Subcutaneous abdominal adipose tissue (tissue), 5 donors: ENCODE measurements at regions not wholly inside any gene's neighbourhood (a gene's known extent, or its start where the extent isn't known, plus 50 kb on each side); places are given as distances from the start of the nearest gene placed in this dataset.

Experiments used
- H3K27ac ChIP-seq: one replicate; pipeline ENCODE4 v1.7.0; 2013; ENCODE audit warnings: low read depth, mild to moderate bottlenecking, inconsistent platforms, low read length, moderate library complexity
- H3K27me3 ChIP-seq, 5 donors: one replicate each; pipeline ENCODE4 v1.7.0; 2013; ENCODE audit warnings: low read length in 5 of 5, inconsistent platforms in 1 of 5; ENCODE audit not compliant: control insufficient read depth in 5 of 5, insufficient read depth in 4 of 5
- H3K36me3 ChIP-seq, 5 donors: one replicate each; pipeline ENCODE4 v1.7.0; 2013; ENCODE audit warnings: low read length in 5 of 5; ENCODE audit not compliant: control insufficient read depth in 5 of 5, insufficient read depth in 5 of 5
- H3K4me1 ChIP-seq, 5 donors: one replicate each; pipeline ENCODE4 v1.7.0; 2013; ENCODE audit warnings: low read length in 5 of 5, mild to moderate bottlenecking in 3 of 5, moderate library complexity in 1 of 5; ENCODE audit not compliant: control insufficient read depth in 5 of 5, insufficient read depth in 5 of 5
- H3K4me3 ChIP-seq, 5 donors: one replicate each; pipeline ENCODE4 v1.7.0; 2013; ENCODE audit warnings: low read length in 5 of 5, low read depth in 1 of 5
- H3K9ac ChIP-seq, 5 donors: one replicate each; pipeline ENCODE4 v1.7.0; 2013; ENCODE audit warnings: low read length in 5 of 5, mild to moderate bottlenecking in 4 of 5, moderate library complexity in 3 of 5
- H3K9me3 ChIP-seq, 5 donors: one replicate each; pipeline ENCODE4 v1.7.0; 2013; ENCODE audit warnings: low read length in 5 of 5; ENCODE audit not compliant: control insufficient read depth in 5 of 5
- donor health status: healthy.
- donor health status: healthy.
- donor health status: healthy.
- donor health status: healthy.
- donor health status: healthy.

DNA sequence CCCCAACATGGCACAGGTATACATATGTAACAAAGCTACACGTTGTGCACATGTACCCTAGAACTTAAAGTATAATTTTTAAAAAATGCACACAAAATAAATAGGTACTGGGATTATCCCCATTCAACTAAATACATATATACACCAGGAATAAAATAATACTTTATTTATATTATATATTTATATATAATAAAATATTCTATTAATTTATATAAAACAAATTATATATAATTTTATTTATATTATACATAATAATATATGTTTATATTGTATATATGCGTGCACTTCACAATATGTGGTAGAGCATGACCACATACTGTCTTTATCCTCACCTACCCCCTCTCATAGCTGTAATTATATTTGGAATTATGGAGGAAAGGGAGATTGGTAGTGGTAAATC is 119.1 kb upstream of the TMEM260 start:
- Histone ChIP-seq H3K4me3 (no peak overlapping the region), H3K4me1 (no peaks in the 10 kb centered on the region), H3K36me3 (no peaks in the 10 kb centered on the region), H3K27ac (no peak overlapping the region), H3K27me3 (peaks cover 0 to 3% (median 3%) of the 10 kb centered on the region in 5 donors), H3K9ac (no peak overlapping the region), H3K9me3 (peaks cover 0 to 2% (median 0%) of the 10 kb centered on the region in 5 donors)

DNA sequence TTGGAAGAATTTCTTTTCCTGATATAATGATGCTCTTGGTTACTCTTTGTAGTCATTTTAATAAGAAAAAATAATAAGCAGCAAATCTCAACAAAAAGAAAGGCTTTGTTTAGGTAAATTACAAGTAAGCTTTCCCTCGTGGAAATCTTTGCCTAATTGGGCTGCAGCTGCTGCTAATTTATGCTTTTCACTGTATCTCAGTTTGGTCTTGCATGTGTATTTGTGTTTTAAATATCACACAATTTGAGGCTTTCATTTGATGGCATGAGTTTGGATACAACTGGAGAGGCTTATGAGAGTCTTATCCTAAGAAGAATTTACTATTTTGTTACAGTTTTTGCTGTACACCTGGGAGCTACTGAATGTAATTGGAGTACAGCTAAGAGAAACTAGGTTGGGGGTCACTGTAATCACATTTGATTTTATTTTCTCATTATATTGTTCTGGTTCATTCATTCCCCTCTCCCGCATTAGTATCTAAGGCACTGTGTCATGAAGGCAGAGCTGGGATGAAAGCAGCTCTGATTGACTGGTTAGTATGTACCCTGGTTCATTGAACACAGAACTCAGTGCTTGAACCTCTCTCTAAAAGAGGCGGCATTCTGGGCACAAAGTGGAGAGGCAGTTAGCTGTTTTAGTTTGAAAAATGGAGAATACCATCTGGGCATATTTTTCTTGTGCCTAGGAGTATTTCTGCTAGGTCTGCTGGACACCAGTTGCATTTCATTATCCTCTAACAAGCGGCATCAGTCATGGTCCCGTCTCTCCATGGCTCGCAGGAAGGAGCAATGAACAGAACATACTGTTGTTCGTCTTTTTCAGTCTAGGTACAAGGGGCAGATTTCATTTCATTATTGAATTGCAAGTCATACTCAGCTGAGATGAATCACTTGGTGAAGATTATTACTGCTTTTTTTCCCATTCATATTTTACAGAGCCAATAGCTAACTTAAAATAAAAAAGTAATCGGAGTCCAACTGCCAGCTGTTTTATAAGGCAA is 118.0 kb upstream of the TMEM260 start:
- no peak overlapping the region for H3K9ac ChIP-seq
- H3K4me1 ChIP-seq: no peaks in the 10 kb centered on the region
- H3K9me3 ChIP-seq: peaks cover 0 to 2% (median 0%) of the 10 kb centered on the region in 5 donors
- H3K27ac ChIP-seq: no peak overlapping the region
- H3K27me3 ChIP-seq: peaks cover 0 to 3% (median 3%) of the 10 kb centered on the region in 5 donors
- H3K36me3 ChIP-seq: no peaks in the 10 kb centered on the region
- no peak overlapping the region for H3K4me3 ChIP-seq

DNA sequence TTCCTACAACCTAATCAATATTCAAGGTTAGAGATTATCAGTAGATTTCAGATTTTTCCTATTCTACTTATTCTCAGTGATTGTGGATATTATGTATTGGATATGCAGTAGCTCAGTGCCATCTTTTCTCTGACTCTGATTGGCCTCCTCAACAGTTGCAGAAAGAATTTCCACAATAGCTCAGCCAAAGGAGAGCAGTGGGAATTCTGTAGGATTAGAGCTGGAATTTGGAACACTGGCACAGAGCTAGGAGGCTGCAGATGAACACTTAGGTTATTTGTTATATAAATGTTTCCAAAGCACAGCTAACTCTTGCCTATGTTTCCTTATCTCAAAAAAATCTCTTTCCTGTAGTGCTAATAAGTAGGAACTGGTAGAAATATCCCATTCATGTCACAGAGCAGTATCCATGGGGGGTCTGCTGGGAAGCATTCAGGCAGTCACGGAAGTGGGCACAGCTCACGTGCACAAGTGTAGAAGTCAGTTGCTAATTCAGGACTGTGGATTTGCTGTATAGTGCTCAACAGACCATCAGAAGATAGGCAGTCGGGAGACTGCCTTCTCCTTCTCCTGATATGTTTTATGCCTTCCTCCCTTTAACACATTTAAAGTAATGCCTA is 116.2 kb upstream of the TMEM260 start:
- Histone ChIP-seq H3K9ac (no peak overlapping the region), H3K27me3 (peaks cover 0 to 5% (median 3%) of the 10 kb centered on the region in 5 donors), H3K36me3 (no peaks in the 10 kb centered on the region), H3K4me1 (no peaks in the 10 kb centered on the region), H3K9me3 (peaks cover 0 to 2% (median 0%) of the 10 kb centered on the region in 5 donors), H3K27ac (no peak overlapping the region), H3K4me3 (no peak overlapping the region)

DNA sequence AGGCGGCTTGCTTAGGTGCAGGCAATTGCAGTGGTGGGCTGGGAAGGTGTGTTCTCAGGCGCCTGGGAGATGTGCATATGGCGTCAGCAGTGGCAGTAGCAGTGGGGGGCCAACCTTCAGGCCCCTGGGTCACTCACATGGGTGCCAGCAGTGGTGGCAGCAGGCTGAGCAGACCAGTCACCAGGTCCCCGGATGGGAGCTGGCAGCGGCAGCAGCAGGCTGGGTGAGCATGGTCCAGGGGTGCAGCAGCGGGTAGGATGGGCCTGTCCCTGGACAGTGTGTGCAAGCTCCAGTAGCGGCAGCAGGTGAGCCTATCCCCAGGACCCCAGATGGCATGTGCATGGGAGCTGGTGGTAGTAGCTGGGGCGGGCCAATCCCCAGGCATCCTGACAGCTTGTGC is 108.5 kb upstream of the TMEM260 start:
- Histone ChIP-seq H3K36me3 (no peaks in the 10 kb centered on the region), H3K9ac (no peak overlapping the region)

DNA sequence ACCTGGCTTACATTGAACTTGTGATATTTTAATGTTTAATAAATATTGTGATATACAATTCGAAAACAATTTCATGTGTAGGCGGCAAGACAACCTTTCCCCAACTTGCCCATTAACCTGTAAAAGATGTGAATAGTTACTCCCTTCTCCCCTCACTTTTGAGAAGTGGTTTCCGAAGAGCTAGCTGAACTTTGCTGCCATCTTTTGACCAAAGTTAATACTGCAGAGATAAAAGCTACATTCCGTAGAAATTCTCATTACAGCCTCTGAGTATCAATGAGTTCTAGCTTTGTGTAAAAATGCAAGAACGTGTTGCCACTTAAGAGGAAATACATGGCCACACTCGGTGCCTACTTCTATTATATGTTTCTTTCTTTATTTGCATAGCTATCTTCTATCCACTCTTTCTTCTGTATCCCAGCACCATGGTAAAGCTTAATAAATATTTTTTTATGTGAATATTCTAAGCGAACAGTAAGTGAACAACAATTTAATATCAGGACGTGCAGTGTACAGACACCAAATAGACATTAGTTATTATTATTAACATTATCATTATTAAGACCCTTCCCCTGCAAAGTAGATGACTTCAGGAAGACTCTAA is 105.1 kb upstream of the TMEM260 start:
- Histone ChIP-seq H3K4me1 (no peaks in the 10 kb centered on the region), H3K9ac (no peak overlapping the region), H3K27ac (no peak overlapping the region), H3K36me3 (no peaks in the 10 kb centered on the region), H3K27me3 (peaks cover 0 to 4% (median 0%) of the 10 kb centered on the region in 5 donors), H3K4me3 (no peak overlapping the region), H3K9me3 (no peaks in the 10 kb centered on the region)

More for the DNA sequence above, 108.5 kb upstream of the TMEM260 start:
- Histone ChIP-seq H3K4me1 (no peaks in the 10 kb centered on the region), H3K27me3 (peaks cover 0 to 4% (median 2%) of the 10 kb centered on the region in 5 donors), H3K9me3 (no peaks in the 10 kb centered on the region), H3K4me3 (no peak overlapping the region), H3K27ac (no peak overlapping the region)

DNA sequence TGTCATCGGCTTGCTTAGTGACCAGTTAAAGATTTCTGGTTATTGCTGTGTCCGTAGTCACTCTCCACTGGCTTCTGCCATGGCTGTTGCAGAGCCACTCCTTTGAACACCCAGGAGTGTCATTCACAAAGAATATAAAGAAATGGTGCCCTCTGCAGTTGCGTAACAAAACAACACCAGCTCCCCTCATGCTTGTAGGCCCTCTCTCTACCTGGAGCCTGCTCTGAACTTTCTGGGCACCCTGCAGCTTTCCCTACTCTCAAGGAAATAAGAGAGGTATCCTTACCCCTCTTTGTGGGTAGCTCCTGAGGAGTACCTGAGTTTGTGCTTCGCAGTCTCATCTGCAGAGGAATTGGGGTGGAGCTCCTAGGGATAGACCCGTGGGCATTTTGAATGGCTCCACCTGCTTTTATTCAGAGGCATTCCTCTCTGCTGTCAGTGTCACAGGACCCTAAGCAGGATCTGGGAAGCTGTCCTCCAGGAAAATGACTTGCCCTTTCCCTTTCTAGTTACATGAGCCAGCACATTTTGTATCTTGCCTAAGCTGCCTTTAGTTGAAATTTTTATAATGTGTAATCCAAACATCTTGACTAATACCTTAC is 97.2 kb upstream of the TMEM260 start:
- no peaks in the 10 kb centered on the region for H3K9me3 ChIP-seq
- H3K9ac ChIP-seq: no peak overlapping the region
- no peaks in the 10 kb centered on the region for H3K36me3 ChIP-seq
- no peak overlapping the region for H3K4me3 ChIP-seq
- peaks cover 0 to 15% (median 9%) of the 10 kb centered on the region in 5 donors for H3K4me1 ChIP-seq
- no peak overlapping the region for H3K27ac ChIP-seq
- no peaks in the 10 kb centered on the region for H3K27me3 ChIP-seq

DNA sequence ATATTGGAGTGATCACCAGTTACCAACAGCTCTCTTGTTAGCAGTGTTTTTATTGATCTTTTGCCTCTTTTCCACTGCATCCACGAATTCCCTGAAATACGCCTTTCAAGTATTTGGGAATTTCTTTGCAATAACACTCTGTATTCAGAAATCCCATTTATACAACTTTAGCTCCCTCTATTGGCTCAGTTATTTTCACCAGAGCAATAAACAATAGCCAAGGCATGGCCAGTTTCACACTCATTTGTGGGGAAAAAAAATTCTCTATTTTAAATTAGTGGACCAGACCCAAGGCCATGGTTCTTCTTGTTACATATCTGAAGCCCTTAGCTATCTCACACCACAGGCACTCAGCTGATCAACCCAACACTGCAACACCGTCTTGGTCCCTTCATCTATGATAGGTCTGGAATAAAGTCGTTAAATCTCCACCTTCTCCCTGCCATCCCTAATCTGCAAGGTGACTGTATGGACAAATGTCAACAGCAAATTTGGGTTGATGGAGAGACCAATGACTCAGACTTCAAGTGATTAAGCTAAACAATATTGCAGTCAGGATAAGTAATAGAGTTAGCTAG is 92.4 kb upstream of the TMEM260 start:
- no peak overlapping the region for H3K4me3 ChIP-seq
- H3K36me3 ChIP-seq: no peaks in the 10 kb centered on the region
- no peak overlapping the region for H3K27ac ChIP-seq
- H3K4me1 ChIP-seq: peaks cover 0 to 17% (median 10%) of the 10 kb centered on the region in 5 donors
- no peak overlapping the region for H3K9ac ChIP-seq
- H3K9me3 ChIP-seq: no peaks in the 10 kb centered on the region
- H3K27me3 ChIP-seq: no peaks in the 10 kb centered on the region

DNA sequence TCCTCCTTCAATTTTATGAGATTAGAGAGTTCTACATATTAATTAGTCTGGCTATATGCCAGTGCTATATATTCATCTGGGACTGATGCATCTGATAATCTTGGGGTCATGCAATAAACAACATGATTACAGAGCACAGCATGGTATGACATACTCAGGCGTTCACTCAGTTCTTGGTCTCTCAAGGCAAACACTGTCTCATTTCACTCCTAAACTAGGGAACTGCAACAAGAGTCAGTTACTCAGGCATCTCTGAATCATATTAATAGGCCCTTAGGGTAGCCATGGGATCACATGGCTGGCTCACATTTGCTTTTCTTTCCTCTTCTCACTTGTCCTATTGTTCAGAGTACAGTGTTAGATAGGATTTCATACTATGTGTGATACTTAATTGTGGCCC is 91.8 kb upstream of the TMEM260 start:
- Histone ChIP-seq H3K27ac (no peak overlapping the region), H3K4me3 (no peak overlapping the region), H3K9ac (no peak overlapping the region), H3K27me3 (no peaks in the 10 kb centered on the region), H3K9me3 (no peaks in the 10 kb centered on the region), H3K4me1 (peaks cover 0 to 12% (median 4%) of the 10 kb centered on the region in 5 donors), H3K36me3 (no peaks in the 10 kb centered on the region)

DNA sequence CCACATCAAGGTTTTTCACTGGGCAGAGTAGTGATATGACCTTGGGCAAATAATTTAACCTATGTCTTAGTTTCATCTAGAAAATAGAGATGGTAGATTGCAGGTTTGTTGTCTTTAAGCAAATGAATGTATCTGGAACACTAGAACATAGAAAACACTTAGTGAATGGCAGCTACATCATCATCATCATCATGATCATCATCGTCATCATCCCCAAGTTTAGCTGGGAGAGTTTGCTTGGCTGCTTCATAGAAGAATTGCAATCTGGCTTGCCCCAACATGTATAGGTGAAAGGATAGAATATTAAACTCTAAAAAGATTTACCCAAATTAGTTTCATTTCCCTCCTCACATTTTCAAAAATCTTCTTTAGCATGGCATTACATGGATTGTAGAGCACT is 91.3 kb upstream of the TMEM260 start:
- Histone ChIP-seq H3K27me3 (no peaks in the 10 kb centered on the region), H3K4me3 (no peak overlapping the region), H3K9me3 (no peaks in the 10 kb centered on the region), H3K27ac (no peak overlapping the region), H3K9ac (no peak overlapping the region), H3K36me3 (no peaks in the 10 kb centered on the region), H3K4me1 (peaks cover 0 to 6% (median 4%) of the 10 kb centered on the region in 5 donors)
